M059J (cell line): ENCODE measurements at regions not wholly inside any gene's neighbourhood (a gene's known extent, or its start where the extent isn't known, plus 50 kb on each side); places are given as distances from the start of the nearest gene placed in this dataset.
A peak's percentile ranks its signal among the peaks of the same experiment; 100 is the strongest.
"Not testable (repeated sequence)": the region's sequence is repeated elsewhere in the genome, so short reads cannot be mapped to it uniquely, and the experiment has no call there.

Experiments used
- DNase-seq: peaks from one replicate; pipeline ENCODE4 v3.0.0-alpha.2; 2012; ENCODE audit warnings: low read depth

DNA sequence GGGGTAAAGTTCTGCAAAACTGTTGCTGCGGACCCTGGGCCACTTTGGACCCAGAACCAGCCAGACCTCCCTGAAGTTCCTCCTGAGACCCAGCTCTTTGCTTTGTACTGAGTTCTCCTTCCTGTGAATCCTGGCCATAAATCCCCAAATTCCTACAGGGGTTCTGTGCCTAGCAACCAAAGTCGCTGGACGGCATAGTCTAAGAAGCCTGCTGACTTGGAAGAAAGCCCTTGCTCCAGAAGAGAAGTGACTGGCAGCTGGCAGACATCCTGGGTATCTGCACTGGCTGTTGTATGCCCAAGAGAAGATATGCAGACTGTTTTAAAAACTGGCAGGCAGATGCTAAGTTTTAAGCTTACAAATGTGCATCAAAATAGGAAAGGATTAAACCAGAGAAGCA lies 99.9 kb upstream of the SLC24A4 start:
- DNase-seq: no peak

DNA sequence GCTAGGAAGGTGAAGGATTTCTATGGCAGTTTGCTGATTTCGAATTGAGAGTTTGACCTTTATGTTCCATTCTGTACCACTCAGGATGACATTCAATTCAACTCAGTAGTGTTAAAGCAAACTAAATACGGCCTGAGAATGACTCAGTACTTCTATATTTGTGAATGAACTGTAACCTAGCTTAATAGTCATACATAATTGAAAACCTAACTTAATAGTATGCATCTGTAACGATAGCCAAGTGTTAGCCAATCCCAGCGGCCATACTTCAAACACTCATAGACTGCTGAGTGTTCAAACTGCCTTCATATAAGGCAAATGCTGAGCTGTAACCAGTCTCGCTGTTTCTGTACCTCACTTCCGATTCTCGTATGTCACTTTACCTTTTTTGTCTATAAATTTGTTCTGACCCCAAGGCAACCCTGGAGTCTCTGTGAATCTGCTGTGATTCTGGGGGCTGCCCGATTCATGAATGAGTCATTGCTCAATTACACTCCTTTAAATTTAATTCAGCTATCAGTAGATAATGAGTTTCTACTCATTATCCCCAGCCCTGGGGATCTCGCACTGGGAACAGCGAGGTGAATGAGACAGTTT lies 98.5 kb upstream of the SLC24A4 start:
- DNase-seq: no peak

DNA sequence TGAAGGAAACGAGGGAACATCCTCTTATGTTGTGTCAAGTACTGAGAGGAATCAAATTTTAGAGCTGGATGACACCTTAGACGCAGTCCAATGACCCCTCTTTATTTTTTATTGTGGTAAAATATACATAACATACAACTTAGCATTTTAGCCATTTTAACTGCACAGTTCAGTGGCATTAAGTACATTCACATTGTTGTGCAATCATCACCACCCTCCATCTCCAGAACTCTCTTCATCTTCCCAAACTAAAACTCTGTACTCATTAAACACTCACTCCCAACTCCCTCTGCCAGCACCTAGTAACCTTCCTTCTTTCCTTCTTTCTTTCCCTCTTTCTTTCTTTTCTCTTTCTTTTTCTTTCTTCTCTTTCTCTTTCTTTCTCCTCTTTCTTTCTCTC lies 97.2 kb upstream of the SLC24A4 start:
- DNase-seq: no peak

DNA sequence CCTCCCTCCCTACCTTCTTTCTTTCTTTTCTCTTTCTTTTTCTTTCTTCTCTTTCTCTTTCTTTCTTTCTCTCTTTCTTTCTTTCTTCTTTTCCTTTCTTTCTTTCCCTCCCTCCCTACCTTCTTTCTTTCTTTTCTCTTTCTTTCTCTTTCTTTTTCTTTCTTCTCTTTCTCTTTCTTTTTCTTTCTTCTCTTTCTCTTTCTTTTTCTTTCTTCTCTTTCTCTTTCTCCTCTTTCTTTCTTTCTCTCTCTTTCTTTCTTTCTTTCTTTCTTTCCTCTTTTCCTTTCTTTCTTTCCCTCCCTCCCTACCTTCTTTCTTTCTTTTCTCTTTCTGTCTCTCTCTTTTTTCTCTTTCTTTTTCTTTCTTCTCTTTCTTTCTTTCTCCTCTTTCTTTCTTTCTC lies 96.8 kb upstream of the SLC24A4 start:
- not testable (repeated sequence) for DNase-seq

DNA sequence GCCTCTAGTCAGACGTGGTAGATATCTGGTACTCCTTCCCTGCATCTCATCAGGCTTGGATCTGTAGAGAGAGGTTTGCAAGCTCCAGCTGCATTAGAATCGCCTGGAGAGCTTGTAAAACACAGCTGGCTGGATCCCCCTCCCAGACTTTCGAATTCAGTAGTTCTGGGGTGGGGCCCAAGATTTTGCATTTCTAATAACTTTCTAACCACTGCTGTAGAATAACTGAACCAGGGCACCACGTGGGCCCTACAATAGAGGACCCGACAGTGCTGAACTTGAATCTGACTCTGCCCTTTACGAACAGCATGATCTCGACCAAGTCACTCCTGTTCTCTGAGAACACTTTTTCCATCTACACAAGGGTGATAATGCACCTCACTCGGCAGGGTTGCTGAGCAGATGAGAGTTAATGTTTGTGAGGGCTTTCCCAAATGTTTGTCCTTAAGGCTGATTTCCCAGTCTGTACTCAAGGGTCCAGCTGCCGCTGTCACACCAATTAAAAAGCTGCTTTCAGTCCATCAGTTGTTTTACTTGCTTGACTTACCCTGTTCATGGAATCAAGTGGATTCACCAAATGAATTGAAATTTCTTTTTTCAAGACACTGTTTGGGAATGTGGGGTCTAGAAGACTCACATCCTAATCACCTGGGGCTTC lies 86.6 kb upstream of the SLC24A4 start:
- DNase-seq: no peak

DNA sequence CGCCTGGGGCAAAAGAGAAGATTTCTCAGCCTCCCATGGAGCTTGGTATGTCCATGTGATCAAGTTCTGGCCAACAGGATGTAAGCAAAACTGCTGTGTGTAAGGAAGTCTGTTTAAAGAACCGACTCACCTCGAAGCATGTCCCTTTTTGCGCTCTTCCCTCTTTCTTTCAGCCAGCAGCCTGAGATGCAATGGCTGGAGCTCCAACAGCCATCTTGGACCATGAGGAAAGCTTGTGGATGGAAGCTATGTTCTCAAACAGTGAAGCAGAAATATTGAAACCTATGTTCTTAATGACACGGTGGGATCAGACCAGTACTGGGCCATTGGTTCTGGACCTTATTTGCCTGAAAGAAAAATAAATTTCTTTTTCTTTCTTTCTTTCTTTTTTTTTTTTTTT lies 82.3 kb upstream of the SLC24A4 start:
- DNase-seq: no peak

DNA sequence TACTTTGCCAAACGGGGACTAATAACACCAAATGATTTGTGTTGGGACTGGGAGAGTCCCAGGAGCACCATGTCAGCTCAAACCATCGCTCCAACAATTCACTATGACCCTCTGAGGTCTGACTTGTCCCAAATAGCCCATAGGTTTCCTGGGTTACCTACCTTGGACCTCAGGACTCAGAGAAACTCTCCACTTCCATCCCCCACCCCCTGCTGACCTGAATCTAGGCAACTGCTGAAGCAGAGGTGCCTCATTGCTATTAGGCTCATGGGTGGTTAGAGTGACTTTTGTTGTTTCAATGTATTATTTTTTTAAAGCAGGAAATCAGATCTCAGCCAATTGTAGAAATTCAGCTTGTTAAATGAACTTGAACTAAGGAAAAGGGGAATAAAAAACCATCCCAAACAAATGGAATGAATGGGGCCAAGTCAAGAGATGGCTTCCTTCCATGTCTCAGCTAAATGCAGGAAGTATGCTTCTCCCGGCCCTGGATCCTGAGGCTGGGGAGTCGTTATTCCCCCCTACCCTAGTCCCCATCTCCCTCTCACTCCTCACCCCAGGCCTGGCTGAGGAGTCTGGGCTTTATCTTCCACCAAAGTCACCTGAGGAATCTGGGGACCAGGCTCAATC lies 80.9 kb upstream of the SLC24A4 start:
- DNase-seq: no peak

DNA sequence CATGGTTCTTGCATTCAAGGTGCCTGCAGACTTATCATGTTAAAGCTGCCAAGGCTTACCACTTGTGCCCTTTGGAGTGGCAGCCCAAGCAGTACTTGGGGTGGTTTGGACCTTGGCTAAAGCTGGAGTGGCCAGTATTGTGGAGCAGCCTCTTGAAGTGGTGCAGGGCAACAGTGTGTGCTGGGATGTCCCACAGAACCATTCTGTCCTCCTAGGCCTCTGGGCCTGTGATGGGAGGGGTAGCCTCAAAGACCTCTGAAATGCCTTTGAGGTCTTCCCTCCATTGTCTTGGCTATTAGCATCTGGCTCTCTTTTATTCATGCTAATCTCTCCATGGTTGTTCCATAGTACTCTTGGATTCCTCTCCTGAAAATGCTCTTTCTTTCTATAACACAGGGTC lies 78.2 kb upstream of the SLC24A4 start:
- DNase-seq: no peak

DNA sequence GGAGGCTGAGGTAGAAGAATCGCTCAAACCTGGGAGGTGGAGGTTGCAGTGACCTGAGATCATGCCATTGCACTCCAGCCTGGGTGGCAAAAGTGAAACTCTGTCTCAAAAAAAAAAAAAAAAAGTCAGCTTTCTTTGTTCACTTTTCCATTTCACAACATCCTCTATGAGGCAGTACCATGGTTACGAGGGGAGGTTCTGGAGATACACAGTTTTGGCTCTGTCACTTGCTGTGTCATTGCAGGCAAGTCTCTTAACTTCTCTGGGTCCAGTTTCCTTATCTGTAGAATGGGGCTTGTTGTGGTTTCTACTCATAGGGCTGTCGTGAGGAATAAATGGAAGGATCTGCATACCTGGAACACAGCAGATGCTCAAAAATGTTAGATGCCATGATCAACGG lies 75.6 kb upstream of the SLC24A4 start:
- DNase-seq: no peak

DNA sequence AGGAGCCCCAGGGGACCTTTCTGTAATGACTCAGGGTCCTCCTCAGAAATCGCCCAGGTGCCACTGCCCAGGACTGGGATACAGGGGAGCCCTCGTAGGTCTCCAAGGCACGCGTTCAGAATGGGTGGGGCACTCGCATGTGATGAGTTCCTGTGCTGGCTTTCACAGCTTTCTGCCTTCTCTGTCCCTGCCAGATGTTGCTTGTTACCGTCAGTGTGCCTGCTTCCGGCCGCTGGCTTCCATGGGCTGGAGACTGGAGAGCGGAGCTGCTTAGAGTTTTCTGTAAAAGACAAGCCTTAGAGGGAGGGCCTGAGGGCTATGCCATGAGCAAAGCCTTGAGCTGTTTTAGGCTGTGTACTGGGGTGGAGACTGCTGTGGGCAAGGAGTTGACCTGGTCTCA lies 75.0 kb upstream of the SLC24A4 start:
- DNase-seq: no peak

DNA sequence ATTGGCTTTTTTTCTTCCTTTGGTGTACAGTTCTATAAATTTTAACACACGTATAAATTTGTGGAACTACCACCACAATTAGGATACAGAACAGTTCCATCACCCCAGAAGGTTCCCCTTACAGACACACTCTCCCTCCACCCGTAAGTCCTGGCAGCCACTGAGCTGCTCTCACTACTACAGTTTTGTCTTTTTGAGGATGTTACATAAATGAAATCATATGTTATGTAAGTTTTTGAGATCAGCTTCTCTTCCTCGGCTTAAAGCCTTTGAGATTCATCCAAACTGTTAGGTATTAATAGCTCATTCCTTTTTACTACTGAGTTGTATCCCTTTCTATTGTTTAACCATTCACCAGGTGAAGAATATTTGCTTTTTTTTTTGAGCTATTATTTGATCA lies 74.3 kb upstream of the SLC24A4 start:
- no peak for DNase-seq

DNA sequence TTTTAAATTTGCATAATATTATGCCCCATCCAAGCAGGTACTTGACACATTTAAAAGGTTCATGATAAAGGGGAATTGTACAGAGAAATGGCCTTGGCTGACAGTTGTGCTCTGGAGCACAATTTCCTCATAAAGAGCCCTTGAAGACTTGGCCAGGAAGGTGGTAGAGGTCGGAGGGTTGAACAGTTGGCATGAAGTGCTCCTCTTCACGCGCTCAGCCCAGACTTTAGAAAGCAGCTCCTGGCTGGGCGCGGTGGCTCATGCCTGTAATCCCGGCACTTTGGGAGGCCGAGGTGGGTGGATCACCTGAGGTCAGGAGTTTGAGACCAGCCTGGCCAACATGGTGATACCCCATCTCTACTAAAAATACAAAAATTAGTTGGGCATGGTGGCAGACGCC lies 72.6 kb upstream of the SLC24A4 start:
- not testable (repeated sequence) for DNase-seq

DNA sequence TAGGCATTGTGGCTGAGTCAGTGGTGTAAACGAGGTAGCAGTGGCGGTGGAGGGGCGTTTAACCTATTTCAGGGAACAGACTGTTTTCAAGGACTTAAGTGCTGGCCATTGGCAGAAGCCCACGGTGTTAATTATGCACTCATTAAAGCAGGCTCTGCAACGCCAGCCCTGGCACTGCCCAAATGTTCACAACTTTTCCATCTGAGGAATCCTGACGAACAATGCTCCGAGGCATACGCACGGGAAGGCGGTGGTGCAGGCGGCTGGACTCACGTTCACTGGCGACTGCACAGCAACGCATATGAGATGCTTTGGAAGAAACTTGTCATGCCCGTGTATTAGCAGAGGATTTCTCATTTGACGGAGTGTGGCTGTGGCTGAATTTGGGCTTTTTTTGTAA lies 70.6 kb upstream of the SLC24A4 start:
- DNase-seq: no peak

DNA sequence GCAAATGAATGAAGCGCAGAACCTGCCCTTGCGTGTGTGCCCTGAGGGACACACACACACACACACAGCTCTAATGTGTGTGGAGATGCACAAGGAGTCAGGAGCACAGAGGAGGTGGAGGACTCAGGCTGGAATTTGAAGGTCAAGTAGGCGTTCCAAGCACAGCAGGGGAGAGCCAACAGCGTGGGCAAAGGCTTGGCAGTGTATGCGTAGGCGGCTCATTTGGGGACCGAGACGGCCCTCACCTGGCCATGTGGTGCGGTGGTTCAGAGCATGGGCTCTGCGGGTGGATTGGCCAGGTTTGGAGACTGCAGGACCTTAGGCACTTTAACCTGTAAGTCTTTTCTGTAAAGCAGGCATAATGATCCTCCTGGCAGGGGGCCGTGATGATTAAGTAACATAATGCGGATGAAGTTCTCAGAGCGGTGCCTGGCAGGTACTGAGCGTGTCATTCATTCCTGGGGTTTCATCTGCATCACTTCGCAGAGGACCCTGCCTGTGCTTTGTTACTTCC lies 69.5 kb upstream of the SLC24A4 start:
- no peak for DNase-seq

DNA sequence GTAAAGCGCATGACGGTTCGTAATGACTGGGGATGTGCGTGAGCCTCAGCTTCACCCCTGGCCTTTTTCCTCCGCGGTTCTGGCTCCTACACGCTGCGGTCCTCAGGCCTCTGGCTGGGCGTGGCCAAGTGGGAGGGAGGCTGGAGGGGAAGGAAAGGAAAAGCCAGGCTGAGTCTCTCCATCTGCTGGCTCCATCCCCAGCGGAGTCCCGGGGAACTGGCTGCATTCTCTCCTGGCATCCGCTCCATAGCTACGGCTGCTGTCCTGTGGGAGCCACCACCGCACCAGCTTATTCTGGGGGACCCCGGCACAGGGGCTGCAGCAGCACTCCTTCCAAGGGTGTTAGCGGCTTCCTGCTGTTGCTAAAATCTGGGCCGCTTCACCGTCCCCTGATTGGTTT lies 68.2 kb upstream of the SLC24A4 start:
- no peak for DNase-seq

DNA sequence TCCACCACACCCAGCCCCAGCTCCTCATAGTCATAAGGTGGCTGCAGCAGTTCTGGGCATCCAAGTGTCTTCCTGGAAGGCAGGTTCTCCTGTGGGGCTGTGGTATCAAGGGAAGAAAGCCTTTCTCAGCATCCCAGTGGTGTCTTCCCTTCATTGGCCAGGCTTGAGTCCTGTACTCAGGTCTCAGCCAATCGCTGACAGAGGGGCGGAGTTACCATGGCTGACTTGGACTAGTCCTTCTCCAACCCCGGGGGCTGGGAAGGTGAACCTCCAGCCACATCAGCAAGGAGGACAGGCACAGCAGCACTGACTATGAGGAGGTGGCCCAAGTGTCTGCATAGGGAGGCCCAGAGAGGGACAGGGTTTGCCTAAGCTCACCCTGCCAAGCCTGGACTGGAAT lies 64.0 kb upstream of the SLC24A4 start:
- DNase-seq: no peak

DNA sequence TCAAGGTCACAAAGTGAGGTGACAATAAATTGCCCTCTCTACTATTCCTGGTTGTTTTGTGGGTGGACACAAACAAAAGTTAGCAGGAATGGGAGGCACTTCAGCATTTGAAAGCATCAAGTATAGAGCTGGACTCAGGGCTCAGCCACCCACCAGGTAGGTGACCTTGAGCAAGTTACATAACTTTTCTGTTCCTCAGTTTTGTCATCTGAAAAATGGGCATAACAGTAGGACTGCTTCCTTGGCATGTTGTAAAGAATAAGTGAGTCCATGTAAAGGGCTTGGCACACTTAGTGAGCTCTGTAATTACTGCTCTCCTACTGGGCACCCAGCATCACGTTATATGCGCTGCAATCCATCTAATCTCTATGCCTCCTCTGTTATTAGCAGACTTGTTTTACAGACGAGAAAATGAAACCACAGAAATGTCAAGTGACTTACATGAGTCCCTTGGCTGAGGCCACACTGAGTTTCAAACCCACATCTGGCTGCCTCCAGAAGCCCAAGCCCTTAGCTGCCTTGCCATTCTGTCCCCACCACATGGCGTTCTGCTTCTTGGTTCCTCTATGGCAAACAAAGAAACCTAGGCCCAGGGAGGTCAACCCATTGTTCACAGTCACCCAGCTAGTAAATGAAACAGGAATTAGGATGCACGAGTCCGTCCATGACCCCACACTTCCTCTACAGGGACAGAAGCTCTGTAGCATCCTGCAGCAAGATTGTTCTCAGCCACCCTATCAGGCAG lies 63.2 kb upstream of the SLC24A4 start:
- no peak for DNase-seq

DNA sequence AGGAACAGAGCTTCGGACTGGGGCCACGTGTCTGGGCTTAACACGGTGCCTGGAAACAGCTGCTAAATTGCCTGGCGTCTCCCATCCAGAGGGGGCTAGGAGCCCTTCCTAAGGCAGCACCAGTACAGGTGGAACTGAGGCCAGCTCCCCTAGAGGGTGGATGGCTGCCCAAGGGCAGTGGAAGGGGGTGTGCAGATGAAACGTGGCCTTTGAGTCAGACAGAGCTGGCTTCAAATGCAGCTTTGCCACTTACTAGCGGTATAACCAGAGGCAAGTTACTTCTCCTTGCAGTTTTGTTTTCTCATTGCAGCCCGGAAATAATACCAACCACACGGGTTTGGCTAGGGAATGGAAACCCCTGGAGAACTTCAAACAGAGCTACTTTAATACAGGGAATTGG lies 59.3 kb upstream of the SLC24A4 start:
- peak; percentile 9 for DNase-seq

DNA sequence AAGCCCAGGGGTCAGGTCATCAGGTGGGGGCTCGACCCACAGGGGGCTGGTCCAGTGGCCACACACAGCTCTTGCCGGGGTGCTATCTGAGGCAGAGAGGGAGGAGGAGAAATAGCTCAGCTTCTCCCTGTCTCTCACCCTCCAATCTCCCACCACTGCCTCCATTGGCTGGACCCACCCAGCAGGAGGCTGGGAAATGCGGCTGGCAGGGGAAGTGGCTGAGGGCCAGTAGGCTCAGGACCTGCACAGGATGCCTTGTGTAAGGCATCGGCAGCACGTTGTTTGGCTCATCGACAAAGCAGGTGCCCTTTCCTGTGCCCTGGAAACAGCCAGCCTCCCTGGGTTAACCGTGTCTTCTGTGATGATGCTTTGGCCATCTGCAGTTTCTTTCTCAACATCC lies 58.8 kb upstream of the SLC24A4 start:
- no peak for DNase-seq

DNA sequence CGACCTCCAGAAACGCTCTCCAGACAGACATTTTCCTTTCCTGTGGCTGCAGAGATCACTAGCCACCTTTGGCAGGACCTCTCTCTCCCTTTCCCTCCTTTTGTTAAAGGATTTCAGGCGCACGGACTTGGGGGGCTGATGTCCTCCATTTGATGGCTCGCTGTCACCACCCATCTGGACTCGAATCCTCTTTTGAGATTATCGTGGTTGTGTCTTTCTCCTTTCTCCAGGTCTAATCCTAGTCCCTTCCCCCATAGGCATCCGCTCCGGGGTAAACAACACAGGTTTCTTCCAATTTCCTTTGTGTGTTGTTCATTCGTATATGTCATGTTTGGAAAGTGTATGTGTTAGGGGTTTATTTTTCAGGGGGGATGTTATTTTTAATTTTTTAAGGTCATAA lies 56.7 kb upstream of the SLC24A4 start:
- DNase-seq: no peak
